ENCODE measurements at regions not wholly inside any gene's neighbourhood (a gene's known extent, or its start where the extent isn't known, plus 50 kb on each side); places are given as distances from the start of the nearest gene placed in this dataset.

- TF ChIP-seq CTCF (IDR thresholded peaks at IDR 0.05): no peak
- TF ChIP-seq POLR2A (IDR thresholded peaks at IDR 0.05): no peak
Observed at GRCh38 chr4:4770610-4771009, 88.9 kb upstream of the MSX1 start.
